ENCODE measurements at regions not wholly inside any gene's neighbourhood (a gene's known extent, or its start where the extent isn't known, plus 50 kb on each side); places are given as distances from the start of the nearest gene placed in this dataset.

DNA sequence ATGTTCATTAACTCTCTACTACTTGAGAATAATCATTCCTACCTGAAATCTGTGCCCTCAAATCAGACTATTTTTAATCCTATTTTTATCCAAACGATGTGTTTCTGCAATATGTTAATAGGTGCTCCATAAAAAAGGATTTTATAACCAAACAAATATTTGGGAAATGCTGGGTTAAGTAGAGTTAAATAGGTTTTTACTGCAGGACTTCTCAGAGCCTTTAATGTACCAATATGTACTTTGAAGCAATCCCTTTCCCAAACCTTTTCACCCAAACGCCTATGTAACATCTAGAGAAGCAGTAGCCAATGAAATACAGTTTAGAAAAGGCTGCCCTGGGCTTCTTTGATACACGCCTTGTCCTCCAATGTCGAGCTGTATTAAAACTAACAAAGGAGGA, 182.5 kb downstream of the SP3 start:
- no peak overlapping the region for H3K27ac Mint-ChIP-seq (ENCODE audit: unreplicated experiment)
- H3K4me1 Mint-ChIP-seq (ENCODE audit: unreplicated experiment), result peaks cover 3% of the 10 kb centered on the region
- TF ChIP-seq CTCF (IDR thresholded peaks at IDR 0.05; ENCODE audit: unreplicated experiment), result no peak
- H3K9me3 Mint-ChIP-seq (ENCODE audit: unreplicated experiment), result no peaks in the 10 kb centered on the region
- no peaks in the 10 kb centered on the region for H3K27me3 Mint-ChIP-seq (ENCODE audit: unreplicated experiment)
- no peak for DNase-seq (ENCODE audit: low spot score)
- no peaks in the 10 kb centered on the region for H3K36me3 Mint-ChIP-seq (ENCODE audit: low read depth, unreplicated experiment)
- no peak overlapping the region for H3K4me3 Mint-ChIP-seq (ENCODE audit: unreplicated experiment)

GRCh38 chr2:173783382-173783781, 181.8 kb downstream of the SP3 start:
- Mint-ChIP-seq H3K9me3 (ENCODE audit: unreplicated experiment) (no peaks in the 10 kb centered on the region), H3K27me3 (ENCODE audit: unreplicated experiment) (no peaks in the 10 kb centered on the region), H3K27ac (ENCODE audit: unreplicated experiment) (no peak overlapping the region), H3K4me3 (ENCODE audit: unreplicated experiment) (no peak overlapping the region), H3K36me3 (ENCODE audit: low read depth, unreplicated experiment) (no peaks in the 10 kb centered on the region), H3K4me1 (ENCODE audit: unreplicated experiment) (peaks cover 3% of the 10 kb centered on the region)
- no peak for DNase-seq (ENCODE audit: low spot score)
- TF ChIP-seq CTCF (IDR thresholded peaks at IDR 0.05; ENCODE audit: unreplicated experiment), result no peak

GRCh38 chr2:173785813-173786212, 179.4 kb downstream of the SP3 start:
- Mint-ChIP-seq H3K9me3 (ENCODE audit: unreplicated experiment) (no peaks in the 10 kb centered on the region), H3K4me1 (ENCODE audit: unreplicated experiment) (peaks cover 3% of the 10 kb centered on the region), H3K36me3 (ENCODE audit: low read depth, unreplicated experiment) (no peaks in the 10 kb centered on the region), H3K4me3 (ENCODE audit: unreplicated experiment) (no peak overlapping the region), H3K27me3 (ENCODE audit: unreplicated experiment) (no peaks in the 10 kb centered on the region), H3K27ac (ENCODE audit: unreplicated experiment) (no peak overlapping the region)
- DNase-seq (ENCODE audit: low spot score), result no peak
- no peak for TF ChIP-seq CTCF (IDR thresholded peaks at IDR 0.05; ENCODE audit: unreplicated experiment)

- DNase-seq (ENCODE audit: low spot score), result no peak
- TF ChIP-seq CTCF (IDR thresholded peaks at IDR 0.05; ENCODE audit: unreplicated experiment), result no peak
- Mint-ChIP-seq H3K27ac (ENCODE audit: unreplicated experiment) (no peak overlapping the region), H3K27me3 (ENCODE audit: unreplicated experiment) (no peaks in the 10 kb centered on the region), H3K4me1 (ENCODE audit: unreplicated experiment) (peaks cover 27% of the 10 kb centered on the region), H3K4me3 (ENCODE audit: unreplicated experiment) (no peak overlapping the region), H3K9me3 (ENCODE audit: unreplicated experiment) (no peaks in the 10 kb centered on the region), H3K36me3 (ENCODE audit: low read depth, unreplicated experiment) (no peaks in the 10 kb centered on the region)
Observed at GRCh38 chr2:173791502-173791901, 173.7 kb downstream of the SP3 start.

- no peak for DNase-seq (ENCODE audit: low spot score)
Observed at GRCh38 chr2:173792166-173792565, 173.0 kb downstream of the SP3 start.

More at GRCh38 chr2:173792166-173792565, 173.0 kb downstream of the SP3 start:
- Mint-ChIP-seq H3K4me1 (ENCODE audit: unreplicated experiment) (peaks cover 27% of the 10 kb centered on the region), H3K9me3 (ENCODE audit: unreplicated experiment) (no peaks in the 10 kb centered on the region), H3K27ac (ENCODE audit: unreplicated experiment) (no peak overlapping the region), H3K4me3 (ENCODE audit: unreplicated experiment) (no peak overlapping the region), H3K36me3 (ENCODE audit: low read depth, unreplicated experiment) (no peaks in the 10 kb centered on the region), H3K27me3 (ENCODE audit: unreplicated experiment) (no peaks in the 10 kb centered on the region)
- TF ChIP-seq CTCF (IDR thresholded peaks at IDR 0.05; ENCODE audit: unreplicated experiment), result no peak

All from endothelial cell (in vitro differentiated cells).